ENCODE measurements at regions not wholly inside any gene's neighbourhood (a gene's known extent, or its start where the extent isn't known, plus 50 kb on each side); places are given as distances from the start of the nearest gene placed in this dataset.

DNA sequence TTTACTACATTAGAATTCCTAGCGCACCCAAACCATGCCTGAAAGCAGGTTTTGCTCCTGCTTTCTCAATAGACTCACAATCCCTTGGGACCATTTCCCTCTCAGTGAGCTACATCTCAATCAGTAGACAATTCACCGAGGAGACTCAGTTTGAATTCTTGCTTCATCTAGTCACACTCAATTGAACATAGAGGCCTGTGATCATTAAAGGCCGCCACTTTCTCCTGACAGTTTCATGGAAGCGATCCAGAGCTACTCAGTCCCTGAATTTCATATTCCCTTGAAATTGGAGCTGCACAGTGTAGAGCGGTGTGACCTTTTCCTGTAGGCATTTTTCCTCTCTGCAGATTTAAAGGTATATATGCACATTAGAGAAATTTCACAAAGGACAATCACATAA lies 193.9 kb upstream of the SPOCK3 start:
- no peaks in the 10 kb centered on the region for H3K36me3 ChIP-seq
- no peak for DNase-seq
- TF ChIP-seq CTCF (IDR thresholded peaks at IDR 0.05), result no peak
- TF ChIP-seq POLR2A (IDR thresholded peaks at IDR 0.05), result no peak
- no peak overlapping the region for H3K4me3 ChIP-seq (replicated peaks in 1 of 3)
- H3K4me1 ChIP-seq, result no peaks in the 10 kb centered on the region
- H3K27ac ChIP-seq, result no peak overlapping the region
- 21 to 25% methylated on average over 5 of the region's 5 CpGs for WGBS, 2 donors
- intact Hi-C loops (cut with DNase I), result no loop called here
- no peaks in the 10 kb centered on the region for H3K27me3 ChIP-seq
- H3K9me3 ChIP-seq, result no peaks in the 10 kb centered on the region

- Histone ChIP-seq H3K9me3 (no peaks in the 10 kb centered on the region), H3K4me3 (replicated peaks in 1 of 3) (no peak overlapping the region), H3K36me3 (no peaks in the 10 kb centered on the region), H3K4me1 (no peaks in the 10 kb centered on the region), H3K27me3 (no peaks in the 10 kb centered on the region), H3K27ac (no peak overlapping the region)
- 86 to 90% methylated on average over 3 of the region's 3 CpGs for WGBS, 2 donors
- no peak for TF ChIP-seq POLR2A (IDR thresholded peaks at IDR 0.05)
- TF ChIP-seq CTCF (IDR thresholded peaks at IDR 0.05), result no peak
- intact Hi-C loops (cut with DNase I), result no loop called here
- no peak for DNase-seq
Measured at GRCh38 chr4:167431371-167431770, 197.1 kb upstream of the SPOCK3 start.

DNA sequence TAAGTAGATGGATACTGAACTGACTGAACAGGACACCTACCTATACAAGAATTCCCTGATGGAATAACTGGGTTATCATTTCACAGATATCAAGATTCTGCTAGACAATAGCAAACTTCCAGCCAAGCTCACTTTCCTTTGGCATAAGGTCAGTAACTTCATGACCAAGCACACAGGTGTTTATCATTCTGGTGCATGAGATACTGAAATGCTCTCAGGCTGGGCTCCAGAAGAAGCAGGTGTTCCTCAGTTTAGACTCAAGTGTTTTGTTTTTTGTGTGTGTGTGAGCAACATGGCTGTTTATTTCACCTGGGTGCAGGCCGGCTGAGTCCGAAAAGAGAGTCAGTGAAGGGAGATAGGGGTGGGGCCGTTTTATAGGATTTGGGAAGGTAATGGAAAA lies 201.5 kb upstream of the SPOCK3 start:
- Histone ChIP-seq H3K9me3 (no peaks in the 10 kb centered on the region), H3K4me1 (no peaks in the 10 kb centered on the region), H3K4me3 (replicated peaks in 1 of 3) (no peak overlapping the region), H3K27ac (no peak overlapping the region), H3K36me3 (no peaks in the 10 kb centered on the region), H3K27me3 (no peaks in the 10 kb centered on the region)
- TF ChIP-seq POLR2A (IDR thresholded peaks at IDR 0.05), result no peak
- no peak for TF ChIP-seq CTCF (IDR thresholded peaks at IDR 0.05)
- intact Hi-C loops (cut with DNase I), result no loop called here
- WGBS, 2 donors, result 88 to 90% methylated on average over 3 of the region's 3 CpGs
- DNase-seq, result no peak

GRCh38 chr4:167443841-167444240 lies 209.5 kb upstream of the SPOCK3 start:
- WGBS, 2 donors, result 74 to 77% methylated on average over 2 of the region's 2 CpGs
- intact Hi-C loops (cut with DNase I), result no loop called here

GRCh38 chr4:167452922-167453430 lies 218.7 kb upstream of the SPOCK3 start:
- no peaks in the 10 kb centered on the region for H3K9me3 ChIP-seq
- no peak for DNase-seq
- no peaks in the 10 kb centered on the region for H3K4me1 ChIP-seq
- H3K27me3 ChIP-seq, result no peaks in the 10 kb centered on the region
- H3K36me3 ChIP-seq, result no peaks in the 10 kb centered on the region
- no peak overlapping the region for H3K27ac ChIP-seq
- WGBS, 2 donors, result 60 to 65% methylated on average over 3 of the region's 3 CpGs
- H3K4me3 ChIP-seq (replicated peaks in 1 of 3), result no peak overlapping the region
- intact Hi-C loops (cut with DNase I), result no loop called here
- TF ChIP-seq CTCF (IDR thresholded peaks at IDR 0.05), result no peak
- no peak for TF ChIP-seq POLR2A (IDR thresholded peaks at IDR 0.05)

More at GRCh38 chr4:167443841-167444240, 209.5 kb upstream of the SPOCK3 start:
- DNase-seq, result no peak
- no peak for TF ChIP-seq CTCF (IDR thresholded peaks at IDR 0.05)
- TF ChIP-seq POLR2A (IDR thresholded peaks at IDR 0.05), result no peak
- H3K27me3 ChIP-seq, result no peaks in the 10 kb centered on the region
- H3K27ac ChIP-seq, result no peak overlapping the region
- H3K4me3 ChIP-seq (replicated peaks in 1 of 3), result no peak overlapping the region
- no peaks in the 10 kb centered on the region for H3K9me3 ChIP-seq
- H3K4me1 ChIP-seq, result no peaks in the 10 kb centered on the region
- H3K36me3 ChIP-seq, result no peaks in the 10 kb centered on the region

All from thyroid gland (tissue), 4 donors.